OCI-LY7 (cell line): ENCODE measurements at regions not wholly inside any gene's neighbourhood (a gene's known extent, or its start where the extent isn't known, plus 50 kb on each side); places are given as distances from the start of the nearest gene placed in this dataset.

ENCODE experiments used
- CTCF ChIP-seq: fragments of 200-600 bp; sonication (generic); conservative IDR thresholded peaks from 2 replicates; pipeline ENCODE4 v1.5.1; 2014; ENCODE audit warnings: mild to moderate bottlenecking, antibody characterized with exemption, low read length, moderate library complexity, mixed read lengths
- EZH2phosphoT487 ChIP-seq: fragments of 200-600 bp; sonication (generic); IDR thresholded peaks from 2 replicates; pipeline ENCODE4 v1.6.1; 2018; ENCODE audit warnings: low read depth, borderline replicate concordance, mild to moderate bottlenecking, mixed run types, antibody characterized with exemption, low read length, moderate library complexity, mixed read lengths

- TF ChIP-seq CTCF: no peak
- TF ChIP-seq EZH2phosphoT487: no peak
Observed at GRCh38 chr3:105042586-105042985, 324.1 kb upstream of the ALCAM start.
